CD4-positive, alpha-beta T cell treated with Interleukin-6 at 100 ng/mL for 8 hours (primary cell): ENCODE measurements at regions not wholly inside any gene's neighbourhood (a gene's known extent, or its start where the extent isn't known, plus 50 kb on each side); places are given as distances from the start of the nearest gene placed in this dataset.
"Not testable (repeated sequence)": the region's sequence is repeated elsewhere in the genome, so short reads cannot be mapped to it uniquely, and the experiment has no call there.

Experiments used
- DNase-seq: peaks from one replicate; pipeline ENCODE4 v3.0.0-alpha.2; 2020; ENCODE audit warnings: mixed read lengths, low spot score

DNA sequence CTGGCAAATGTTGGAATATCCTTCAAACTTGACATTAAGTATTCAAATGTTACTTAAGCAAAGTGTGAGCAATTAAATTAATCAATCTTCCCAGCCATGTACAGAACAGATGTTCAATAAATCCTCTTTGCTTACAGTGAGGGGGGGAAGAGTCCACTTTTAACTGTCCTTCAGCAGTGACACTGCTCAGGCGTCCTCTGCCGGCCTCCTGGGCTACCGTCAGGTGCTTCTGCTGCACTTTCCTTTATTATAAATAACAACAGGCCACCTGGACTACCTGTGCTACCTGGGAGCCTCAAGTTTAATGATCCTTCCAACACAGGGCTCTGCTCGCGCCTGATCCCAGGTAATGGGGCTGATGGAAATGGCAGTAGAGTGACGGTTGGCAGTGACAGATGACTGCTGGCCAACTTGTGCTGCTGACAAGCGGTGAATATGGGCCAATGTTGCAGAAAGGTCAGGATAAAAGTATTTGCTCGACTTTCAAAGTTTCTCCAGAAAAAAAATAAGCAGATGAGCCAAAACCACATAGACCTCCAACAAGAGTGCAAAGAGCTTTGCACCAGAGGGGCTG, 460.0 kb upstream of the ZNF507 start:
- no peak for DNase-seq

GRCh38 chr19:31890230-31890629, 455.2 kb upstream of the ZNF507 start:
- no peak for DNase-seq

GRCh38 chr19:31892060-31892459, 453.4 kb upstream of the ZNF507 start:
- no peak for DNase-seq

DNA sequence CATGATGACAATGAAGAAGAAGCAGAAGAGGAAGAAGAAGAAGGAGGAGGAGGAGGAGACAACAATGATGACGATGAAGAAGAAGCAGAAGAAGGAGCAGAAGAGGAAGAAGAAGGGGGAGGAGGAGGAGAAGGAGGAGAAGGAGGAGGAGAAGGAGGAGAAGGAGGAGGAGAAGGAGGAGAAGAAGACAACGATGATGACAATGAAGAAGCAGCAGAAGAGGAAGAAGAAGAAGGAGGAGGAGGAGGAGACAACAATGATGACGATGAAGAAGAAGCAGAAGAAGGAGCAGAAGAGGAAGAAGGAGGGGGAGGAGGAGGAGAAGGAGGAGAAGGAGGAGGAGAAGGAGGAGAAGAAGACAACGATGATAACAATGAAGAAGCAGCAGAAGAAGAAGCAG, 451.9 kb upstream of the ZNF507 start:
- DNase-seq = not testable (repeated sequence)

- DNase-seq = no peak
These were observed 451.0 kb upstream of the ZNF507 start for GRCh38 chr19:31894451-31894850.

DNA sequence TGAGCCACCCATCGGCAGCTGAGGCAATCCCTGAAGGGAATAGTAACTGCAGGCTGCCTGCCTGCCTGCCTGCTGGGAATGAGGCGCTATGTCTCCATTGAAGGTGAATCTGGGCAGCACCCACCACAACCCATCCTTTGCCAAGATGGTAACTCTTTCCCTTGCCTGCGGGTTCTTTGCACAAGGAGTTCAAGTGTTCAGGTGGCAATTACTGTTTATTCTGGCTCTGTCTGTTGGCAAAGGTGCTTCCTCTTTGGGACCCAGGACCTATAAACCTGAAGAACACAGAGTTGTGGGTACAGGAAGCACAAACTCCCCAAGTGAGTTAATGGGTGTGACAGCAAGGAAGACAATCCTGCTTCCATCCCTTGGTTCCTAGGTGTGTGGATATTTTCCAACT, 448.1 kb upstream of the ZNF507 start:
- no peak for DNase-seq

- no peak for DNase-seq
These were observed 444.4 kb upstream of the ZNF507 start for GRCh38 chr19:31900991-31901390.

DNA sequence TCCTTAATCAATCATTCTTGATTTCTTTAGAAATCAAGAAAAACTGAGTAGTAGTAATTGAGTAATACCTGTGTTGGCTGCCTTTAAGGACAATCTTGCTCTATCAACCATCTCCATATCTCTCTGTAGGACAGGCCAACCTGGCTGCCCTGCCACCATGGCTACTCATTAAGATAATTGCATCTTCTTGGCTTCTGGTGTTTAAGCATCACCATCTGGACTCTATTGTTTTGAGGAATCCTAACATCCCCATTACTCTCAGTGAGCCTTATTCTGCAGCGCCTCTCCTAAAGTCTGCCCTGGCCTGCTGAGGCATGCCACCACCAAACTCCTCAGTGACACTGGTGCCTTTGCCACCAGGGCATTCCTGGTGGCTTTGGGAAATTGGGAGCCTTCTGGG, 442.6 kb upstream of the ZNF507 start:
- no peak for DNase-seq

GRCh38 chr19:31903979-31904378, 441.4 kb upstream of the ZNF507 start:
- no peak for DNase-seq

DNA sequence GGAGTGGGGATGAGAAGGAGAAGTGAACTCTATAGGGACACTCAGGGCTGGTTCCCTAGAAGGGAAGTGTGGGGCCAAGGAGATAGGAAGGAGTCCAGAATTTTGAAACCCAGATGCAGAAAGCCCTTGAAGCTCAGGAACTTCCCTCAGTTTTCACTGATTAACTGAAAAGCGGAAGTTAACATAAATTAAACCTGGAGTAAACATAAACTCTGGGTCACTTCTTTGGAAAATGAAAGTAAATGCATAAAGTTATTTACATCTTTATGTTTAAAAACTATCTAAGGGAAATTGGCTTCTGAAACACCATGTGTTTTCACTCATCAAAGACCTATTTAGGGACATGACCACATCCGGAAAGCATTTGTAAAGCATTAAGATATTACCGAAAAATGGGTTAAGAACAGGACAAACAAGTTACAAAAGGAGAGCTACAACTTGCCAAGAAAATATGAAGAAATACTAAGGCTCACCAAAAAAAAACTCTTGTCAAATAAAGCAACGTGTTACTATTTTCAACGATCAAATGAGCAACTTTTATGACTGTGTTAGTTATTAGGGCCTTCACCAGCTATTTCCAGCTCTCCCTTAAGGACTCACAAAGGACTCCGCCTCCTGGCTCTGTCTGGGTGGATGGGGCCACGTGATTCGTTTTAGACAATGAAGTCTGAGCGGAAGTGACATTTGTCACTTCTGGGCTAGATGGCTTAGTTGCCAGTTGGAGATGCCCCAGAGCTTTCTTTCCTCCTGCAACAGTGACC, 439.1 kb upstream of the ZNF507 start:
- no peak for DNase-seq

GRCh38 chr19:31907661-31908060, 437.7 kb upstream of the ZNF507 start:
- no peak for DNase-seq

DNA sequence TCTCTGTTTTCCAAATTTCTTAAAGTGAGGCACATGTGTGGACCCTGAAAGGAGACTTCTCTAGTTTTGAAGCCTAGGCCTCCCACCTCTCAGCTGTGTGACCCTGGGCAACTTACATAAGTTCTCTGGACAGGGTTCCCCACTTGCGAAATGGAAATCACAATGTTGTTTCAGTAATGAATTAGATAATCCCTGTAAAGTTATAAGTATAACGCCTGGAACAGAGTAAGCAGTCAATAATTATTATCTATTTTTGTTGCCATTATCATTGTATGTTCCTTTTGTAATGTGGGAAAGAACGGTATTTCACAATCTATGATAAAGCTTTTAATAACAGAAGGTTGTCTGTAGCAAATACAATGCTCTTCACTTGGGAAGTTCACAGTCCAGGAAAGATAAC, 437.3 kb upstream of the ZNF507 start:
- DNase-seq = no peak

DNA sequence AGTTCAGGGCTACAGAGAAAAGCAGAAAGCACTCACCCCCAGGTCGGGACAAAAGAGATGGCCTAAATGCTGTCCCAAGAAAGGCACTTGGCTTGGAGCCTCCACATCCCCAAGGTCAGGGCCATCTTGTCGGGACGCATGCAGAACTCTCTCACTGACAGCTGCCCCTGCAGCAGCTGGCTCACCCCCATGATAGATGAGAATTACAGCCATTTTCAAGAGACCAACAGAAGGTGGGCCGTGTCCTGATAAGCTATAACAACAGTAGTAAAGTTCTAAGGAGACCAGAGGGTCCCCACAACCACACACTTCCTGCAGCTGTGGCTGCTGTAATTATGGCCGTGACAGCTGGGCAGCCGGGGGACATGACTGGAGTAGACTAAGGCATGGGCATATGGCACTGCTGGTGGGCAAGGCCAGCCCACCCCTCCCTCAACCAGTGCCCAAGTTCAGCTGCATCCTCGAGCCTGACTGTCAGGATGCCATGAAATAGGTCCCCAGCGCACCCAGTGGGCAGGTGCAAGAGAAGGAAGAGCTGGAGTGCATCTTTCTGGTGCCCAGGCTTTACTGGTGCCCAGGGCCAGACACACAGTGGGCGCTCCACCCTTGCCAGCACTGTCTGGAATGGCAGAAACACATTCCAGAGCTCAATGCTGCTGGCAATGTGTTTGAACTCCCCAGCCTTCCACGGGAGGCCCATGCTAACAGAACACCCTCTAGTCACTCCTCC, 436.7 kb upstream of the ZNF507 start:
- DNase-seq = no peak

- DNase-seq = no peak
These were observed 435.2 kb upstream of the ZNF507 start for GRCh38 chr19:31910224-31910623.

DNA sequence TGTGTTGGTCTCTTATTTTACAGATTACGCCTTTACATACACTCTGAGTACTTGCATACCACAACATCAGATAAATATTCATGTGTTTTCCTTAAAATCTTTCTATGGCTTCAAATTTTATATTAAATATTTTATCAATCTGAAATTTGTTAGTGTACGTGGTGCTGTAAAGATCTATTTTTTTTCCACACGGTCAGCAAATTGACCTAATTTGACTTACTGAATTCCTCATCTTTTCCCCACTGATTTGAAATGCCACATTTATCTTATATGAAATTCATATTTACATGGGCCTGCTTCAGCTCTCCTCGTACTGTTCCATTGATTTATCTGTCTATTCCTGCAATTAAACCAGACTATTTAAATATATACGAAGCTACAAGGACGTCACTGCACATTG, 433.8 kb upstream of the ZNF507 start:
- DNase-seq = no peak

GRCh38 chr19:31913103-31913661, 432.2 kb upstream of the ZNF507 start:
- DNase-seq = no peak

DNA sequence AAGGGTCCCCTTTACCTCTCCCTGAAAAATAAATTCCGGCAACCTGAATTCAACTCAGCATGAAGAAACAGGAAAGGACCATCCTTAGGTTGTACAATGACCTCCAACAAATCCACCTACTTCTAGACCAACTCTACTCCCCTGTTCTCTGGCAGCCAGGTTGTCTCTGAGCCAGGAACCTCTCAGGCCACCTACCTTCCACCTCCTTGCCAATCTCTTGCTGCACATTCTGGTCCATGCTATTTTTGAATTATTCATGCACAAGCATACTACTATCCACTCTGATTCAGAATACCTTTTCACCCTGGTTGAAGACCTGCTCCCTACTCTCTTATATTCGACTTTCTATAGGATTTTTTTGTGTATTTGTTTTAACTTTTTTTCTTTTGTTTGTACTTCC, 415.0 kb upstream of the ZNF507 start:
- DNase-seq = no peak

GRCh38 chr19:31937983-31938382, 407.4 kb upstream of the ZNF507 start:
- DNase-seq = no peak

DNA sequence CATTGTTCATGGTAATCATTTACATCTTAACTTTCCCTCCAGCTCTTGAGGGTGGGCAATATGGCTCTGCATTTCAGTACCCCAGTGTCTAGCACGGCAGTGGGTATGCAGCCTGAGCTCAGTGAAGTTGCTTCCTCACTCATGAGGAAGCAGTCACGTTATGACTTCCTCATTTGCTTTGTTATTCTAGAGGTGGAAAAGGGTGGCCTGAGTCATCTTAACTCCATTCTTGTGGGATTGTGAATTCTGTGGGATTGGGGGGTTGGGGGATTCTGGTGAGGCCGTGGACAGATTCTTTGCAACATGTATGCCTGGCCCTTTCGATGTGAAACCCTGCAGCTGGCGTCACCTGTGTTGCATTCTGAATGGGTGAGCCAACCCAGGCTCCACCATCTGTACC, 406.7 kb upstream of the ZNF507 start:
- DNase-seq = no peak

GRCh38 chr19:31940396-31940795, 405.0 kb upstream of the ZNF507 start:
- DNase-seq = no peak

DNA sequence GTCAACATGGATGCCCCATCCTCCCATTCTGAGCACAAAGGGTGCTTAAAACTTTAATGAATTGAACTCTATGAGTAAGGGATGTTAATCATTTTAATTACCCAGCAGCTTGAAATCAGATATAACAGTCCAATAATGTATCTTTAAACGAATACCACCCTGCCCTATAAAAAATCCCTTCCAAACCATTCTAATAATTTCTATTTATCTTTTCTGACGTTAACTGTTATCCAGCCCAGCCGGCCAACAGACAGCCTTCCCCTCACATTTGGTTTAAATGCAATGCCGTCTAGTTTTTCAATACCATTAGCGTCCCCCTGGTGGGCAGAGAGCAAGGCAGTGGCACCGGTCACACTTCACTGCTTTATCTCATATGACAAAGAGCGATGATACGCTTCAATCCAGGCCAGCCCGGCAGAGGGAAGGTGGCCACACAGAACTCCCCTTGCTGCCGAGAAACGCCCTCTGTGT, 402.2 kb upstream of the ZNF507 start:
- DNase-seq = no peak

DNA sequence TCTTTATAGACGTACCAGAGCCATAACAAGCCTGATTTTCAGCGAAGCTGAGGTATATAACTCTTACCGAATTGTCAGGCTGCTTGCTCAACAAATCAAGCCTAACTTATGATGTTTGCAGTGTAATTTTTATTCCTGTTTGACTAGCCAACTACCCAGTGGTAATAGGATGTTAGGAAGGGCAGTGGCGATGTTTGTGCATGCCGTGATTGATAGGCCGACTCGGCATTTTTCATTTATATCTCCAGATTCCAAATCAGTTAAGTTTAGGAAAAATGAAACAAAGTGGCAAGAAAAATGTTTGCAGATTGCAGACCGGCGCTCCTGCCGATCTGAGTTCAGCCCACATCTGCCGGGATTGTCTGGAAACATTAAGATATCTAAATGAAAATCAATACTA, 401.6 kb upstream of the ZNF507 start:
- no peak for DNase-seq

GRCh38 chr19:31944326-31944725, 401.1 kb upstream of the ZNF507 start:
- DNase-seq = no peak
